K562 (cell line): ENCODE measurements at regions not wholly inside any gene's neighbourhood (a gene's known extent, or its start where the extent isn't known, plus 50 kb on each side); places are given as distances from the start of the nearest gene placed in this dataset.

Experiments
- ATAC-seq: fragments of 200-7000 bp; cut with Tn5 transposase; 3 replicates; pipeline ENCODE4 v1.9.1; 2020; ENCODE audit warnings: moderate library complexity
- BruUV-seq: library from RNA; stranded (reverse); fragments of 400-500 nt; replicated peaks from 2 replicates; lab custom pipeline; 2021; lab: Mats Ljungman, UMichigan
- CTCF ChIA-PET: fragments of 300-600 bp; formaldehyde crosslinking; extraction: SDS; loops from one replicate; lab custom pipeline; 2021; ENCODE audit warnings: low intra/inter-chr PET ratio; lab: Yijun Ruan, JAX
- POLR2A ChIA-PET: fragments of 300-600, 350-650 bp; sonication (Branson Sonifier 250); formaldehyde crosslinking; extraction: SDS; loops from one replicate; lab custom pipeline; 2021; ENCODE audit warnings: antibody characterized with exemption, inconsistent platforms; lab: Yijun Ruan, JAX
- DNase-seq, 4 experiments: peaks; one replicate each; pipeline versions ENCODE4 v3.0.0 to v3.0.0-alpha.2; 2011 to 2018; ENCODE audit warnings: low spot score in 3 of 4, mixed read lengths in 3 of 4; ENCODE audit errors: extremely low read depth in 1 of 4
- FAIRE-seq: peaks from 2 replicates; lab custom pipeline; 2011; peaks lifted over from hg19 to GRCh38; lab: Jason Lieb, UNC
- H2AFZ ChIP-seq: 2 replicates; pipeline ENCODE4 v1.6.0; 2011; ENCODE audit warnings: low read depth, low read length, control low read depth, inconsistent platforms
- H3K27ac ChIP-seq: fragments of 200-600 bp; 3 replicates; pipeline ENCODE4 v1.8.0; 2011; ENCODE audit warnings: low read depth, mild to moderate bottlenecking, control low read depth, inconsistent platforms, low read length, moderate library complexity, mixed read lengths; ENCODE audit errors: extremely low read depth
- H3K27me3 ChIP-seq, 2 experiments: fragments of 300-600 bp in 1 of 2; 2 replicates in 1 of 2; 3 replicates in 1 of 2; pipeline versions ENCODE4 v1.6.0 to v1.8.0; 2011; ENCODE audit warnings: inconsistent platforms in 2 of 2, low read length in 2 of 2, mild to moderate bottlenecking in 1 of 2, mixed read lengths in 1 of 2, moderate library complexity in 1 of 2; ENCODE audit not compliant: control insufficient read depth in 2 of 2, insufficient read depth in 2 of 2
- H3K36me3 ChIP-seq: fragments of 300-600 bp; 3 replicates; pipeline ENCODE4 v1.8.0; 2011; ENCODE audit warnings: mild to moderate bottlenecking, low read length, inconsistent platforms; ENCODE audit not compliant: control insufficient read depth, insufficient read depth
- H3K4me1 ChIP-seq, 2 experiments: fragments of 200-600 bp in 1 of 2; replicated peaks in 1 of 2; 2 replicates in 1 of 2; 3 replicates in 1 of 2; pipeline versions ENCODE4 v1.5.1 to v1.8.0; 2011; ENCODE audit warnings: inconsistent platforms in 2 of 2, low read length in 2 of 2, mild to moderate bottlenecking in 1 of 2, mixed read lengths in 1 of 2, moderate library complexity in 1 of 2; ENCODE audit not compliant: control insufficient read depth in 2 of 2, insufficient read depth in 2 of 2
- H3K4me2 ChIP-seq: 2 replicates; pipeline ENCODE4 v1.6.1; 2011; ENCODE audit warnings: low read length, control low read depth, inconsistent platforms, mixed read lengths; ENCODE audit not compliant: insufficient read depth
- H3K4me3 ChIP-seq: fragments of 200-600 bp; sonication (generic), shearing (Covaris generic); 2 replicates; pipeline ENCODE4 v1.5.1; 2016; ENCODE audit warnings: control low read depth, inconsistent platforms
- H3K79me2 ChIP-seq: fragments of 200-600 bp; 3 replicates; pipeline ENCODE4 v1.8.0; 2011; ENCODE audit warnings: low read length, inconsistent platforms; ENCODE audit not compliant: control insufficient read depth, insufficient read depth
- H3K9ac ChIP-seq, 2 experiments: 2 replicates each; pipeline versions ENCODE4 v1.6.0 to v1.6.1; 2011; ENCODE audit warnings: low read depth in 2 of 2, low read length in 2 of 2, control low read depth in 1 of 2, inconsistent platforms in 1 of 2, mild to moderate bottlenecking in 1 of 2, mixed read lengths in 1 of 2; ENCODE audit not compliant: insufficient read depth in 1 of 2
- H3K9me1 ChIP-seq: one replicate; pipeline ENCODE4 v1.6.0; 2011; ENCODE audit warnings: inconsistent platforms, mild to moderate bottlenecking, low read length, moderate library complexity; ENCODE audit not compliant: control insufficient read depth, insufficient read depth
- H3K9me3 ChIP-seq: replicated peaks from 2 replicates; pipeline ENCODE4 v1.5.1; 2011; ENCODE audit warnings: low read depth, low read length, inconsistent platforms; ENCODE audit not compliant: control insufficient read depth, insufficient read depth
- H4K20me1 ChIP-seq: replicated peaks from 2 replicates; pipeline ENCODE4 v1.6.1; 2011; ENCODE audit warnings: low read length, inconsistent platforms, mixed read lengths; ENCODE audit not compliant: control insufficient read depth, insufficient read depth
- HIVEP1 ChIP-seq: fragments of 250-450 bp; sonication (Bioruptor Pico); IDR thresholded peaks from 2 replicates; pipeline ENCODE4 v1.4.0; 2020; ENCODE audit warnings: mild to moderate bottlenecking
- MYNN ChIP-seq, 2 experiments: sonication (generic); formaldehyde crosslinking in 1 of 2; IDR thresholded peaks; 2 replicates each; pipeline versions ENCODE4 v1.5.0 to v1.6.1; 2016 to 2020; ENCODE audit warnings: antibody characterized with exemption in 1 of 2, missing genetic modification reagents in 1 of 2
- NCOA6 ChIP-seq: fragments of 450-650 bp; IDR thresholded peaks from 2 replicates; pipeline ENCODE4 v1.6.1; 2017; ENCODE audit warnings: mild to moderate bottlenecking
- RCOR1 ChIP-seq, 2 experiments: IDR thresholded peaks; 2 replicates each; pipeline ENCODE4 v1.6.1; 2012; ENCODE audit warnings: low read depth in 2 of 2, low read length in 2 of 2, borderline replicate concordance in 1 of 2, improper control_type of control experiment in 1 of 2
- SPI1 ChIP-seq: IDR thresholded peaks from 2 replicates; pipeline ENCODE4 v1.6.1; 2011; ENCODE audit warnings: low read depth, low read length, control low read depth, borderline replicate concordance
- TRIM24 ChIP-seq, 2 experiments: fragments of 450-650 bp; IDR thresholded peaks; 2 replicates each; pipeline ENCODE4 v1.6.1; 2016
- ZNF740 ChIP-seq, 3 experiments: fragments of 200-800 bp in 1 of 3; sonication (Bioruptor generic) in 1 of 3; sonication (generic) in 1 of 3; formaldehyde crosslinking in 1 of 3; IDR thresholded peaks; 2 replicates each; pipeline versions ENCODE4 v1.6.1 to v1.8.0; 2016 to 2022; ENCODE audit warnings: mild to moderate bottlenecking in 2 of 3, missing compliant biosample characterization in 2 of 3, missing genetic modification characterization in 2 of 3, missing genetic modification reagents in 1 of 3
- ZNF778 ChIP-seq: fragments of 450-650 bp; formaldehyde crosslinking; IDR thresholded peaks from 2 replicates; pipeline ENCODE4 v1.4.0; 2020; ENCODE audit warnings: mild to moderate bottlenecking, moderate library complexity
- ZNF785 ChIP-seq: fragments of 250-450 bp; sonication (Bioruptor Pico); IDR thresholded peaks from 2 replicates; pipeline ENCODE4 v1.4.0; 2020; ENCODE audit warnings: mild to moderate bottlenecking
- WGBS: fragments of 100-300 bp; shearing (Covaris generic); methylation state at CpG from one replicate; pipeline ENCODE4 v1.1.6; 2016; ENCODE audit warnings: low coverage, mixed read lengths; ENCODE audit not compliant: insufficient coverage; ENCODE audit errors: missing lambda C conversion rate; 5-methylcytosine and 5-hydroxymethylcytosine counted together
- in situ Hi-C: fragments of 300-500 bp; cut with MboI; formaldehyde crosslinking; loops from 4 replicates; pipeline ENCODE4 v1.15.0; 2018; ENCODE audit warnings: inconsistent platforms, mixed read lengths
- intact Hi-C: fragments of 100-400 bp; cut with micrococcal nuclease; formaldehyde crosslinking; loops from 2 replicates; pipeline ENCODE4 v1.14.2; 2022
- TF ChIP-seq, protein P1 (sequence below): sonication (generic); formaldehyde crosslinking; IDR thresholded peaks from 2 replicates; pipeline ENCODE4 v1.8.1; 2023; ENCODE audit warnings: mild to moderate bottlenecking, missing genetic modification reagents, moderate library complexity
- TF ChIP-seq, protein P2 (sequence below): fragments of 250-450 bp; sonication (Bioruptor Pico); IDR thresholded peaks from 2 replicates; pipeline ENCODE4 v1.8.0; 2022; ENCODE audit warnings: inconsistent platforms
- TF ChIP-seq, protein P3 (sequence below), 2 experiments: fragments of 450-650 bp in 1 of 2; sonication (generic) in 1 of 2; formaldehyde crosslinking in 1 of 2; IDR thresholded peaks in 1 of 2; conservative IDR thresholded peaks in 1 of 2; 2 replicates each; pipeline versions ENCODE4 v1.6.1 to v1.8.1; 2016 to 2023; ENCODE audit warnings: mild to moderate bottlenecking in 2 of 2, moderate library complexity in 2 of 2, inconsistent platforms in 1 of 2, missing genetic modification reagents in 1 of 2

GRCh38 chr5:90135779-90136378, 273.7 kb downstream of the CETN3 start (continued):
- TF ChIP-seq, protein P1, sequence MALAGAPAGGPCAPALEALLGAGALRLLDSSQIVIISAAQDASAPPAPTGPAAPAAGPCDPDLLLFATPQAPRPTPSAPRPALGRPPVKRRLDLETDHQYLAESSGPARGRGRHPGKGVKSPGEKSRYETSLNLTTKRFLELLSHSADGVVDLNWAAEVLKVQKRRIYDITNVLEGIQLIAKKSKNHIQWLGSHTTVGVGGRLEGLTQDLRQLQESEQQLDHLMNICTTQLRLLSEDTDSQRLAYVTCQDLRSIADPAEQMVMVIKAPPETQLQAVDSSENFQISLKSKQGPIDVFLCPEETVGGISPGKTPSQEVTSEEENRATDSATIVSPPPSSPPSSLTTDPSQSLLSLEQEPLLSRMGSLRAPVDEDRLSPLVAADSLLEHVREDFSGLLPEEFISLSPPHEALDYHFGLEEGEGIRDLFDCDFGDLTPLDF (CRISPR knock-in tag) = no peak
- no peak for TF ChIP-seq RCOR1 (IDR thresholded peaks at IDR 0.05; ENCODE audit: borderline replicate concordance in 1 of 2, low read depth in 2 of 2, low read length in 2 of 2)
- TF ChIP-seq NCOA6 = no peak
- TF ChIP-seq MYNN (IDR thresholded peaks at IDR 0.05) = no peak
- TF ChIP-seq MYNN (CRISPR knock-in tag; IDR thresholded peaks at IDR 0.05) = no peak
- no peak for TF ChIP-seq ZNF778 (CRISPR knock-in tag)

DNA sequence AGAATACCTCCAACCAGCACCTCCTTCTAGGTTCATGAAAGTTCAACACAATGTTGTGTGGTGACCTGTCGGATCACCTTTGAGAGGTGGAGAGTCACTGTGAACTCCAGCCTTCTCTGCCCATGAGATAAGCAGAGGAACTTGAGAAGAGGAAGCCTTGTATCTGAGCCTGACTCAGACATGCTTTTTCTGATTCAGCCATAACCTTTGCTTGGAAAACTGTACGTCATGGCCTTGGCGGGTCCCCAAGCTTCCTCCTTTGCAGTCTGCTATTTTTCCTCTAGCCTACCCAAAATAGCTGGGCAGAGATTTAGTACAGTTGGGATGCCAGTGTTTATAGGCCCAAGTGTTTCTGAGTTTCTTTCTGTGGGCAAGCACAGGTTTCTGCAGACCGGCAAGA, 274.7 kb downstream of the CETN3 start:
- CTCF ChIA-PET = no interaction called here
- POLR2A ChIA-PET = no interaction called here

More for the DNA sequence above, 274.7 kb downstream of the CETN3 start:
- Histone ChIP-seq H3K4me1 (no peaks in the 10 kb centered on the region; a peak in 1 of 5 replicates), H3K4me2 (no peak overlapping the region), H3K27me3 (no peaks in the 10 kb centered on the region), H3K9me1 (no peaks in the 10 kb centered on the region), H3K9ac (no peak overlapping the region), H3K36me3 (no peaks in the 10 kb centered on the region), H3K79me2 (no peaks in the 10 kb centered on the region), H3K9me3 (no peaks in the 10 kb centered on the region), H2AFZ (no peak overlapping the region), H3K27ac (no peak overlapping the region), H4K20me1 (no peaks in the 10 kb centered on the region)
- FAIRE-seq = no peak
- intact Hi-C loops = loop anchor here (5.0 kb wide), 1 partner anchor 297 kb away; no protein-coding TSS in a partner anchor
- WGBS = 0% methylated on average over 4 of the region's 4 CpGs
- ATAC-seq = no peak
- in situ Hi-C loops = no loop called here
- BruUV-seq = no TSS peak
- TF ChIP-seq, protein P2, sequence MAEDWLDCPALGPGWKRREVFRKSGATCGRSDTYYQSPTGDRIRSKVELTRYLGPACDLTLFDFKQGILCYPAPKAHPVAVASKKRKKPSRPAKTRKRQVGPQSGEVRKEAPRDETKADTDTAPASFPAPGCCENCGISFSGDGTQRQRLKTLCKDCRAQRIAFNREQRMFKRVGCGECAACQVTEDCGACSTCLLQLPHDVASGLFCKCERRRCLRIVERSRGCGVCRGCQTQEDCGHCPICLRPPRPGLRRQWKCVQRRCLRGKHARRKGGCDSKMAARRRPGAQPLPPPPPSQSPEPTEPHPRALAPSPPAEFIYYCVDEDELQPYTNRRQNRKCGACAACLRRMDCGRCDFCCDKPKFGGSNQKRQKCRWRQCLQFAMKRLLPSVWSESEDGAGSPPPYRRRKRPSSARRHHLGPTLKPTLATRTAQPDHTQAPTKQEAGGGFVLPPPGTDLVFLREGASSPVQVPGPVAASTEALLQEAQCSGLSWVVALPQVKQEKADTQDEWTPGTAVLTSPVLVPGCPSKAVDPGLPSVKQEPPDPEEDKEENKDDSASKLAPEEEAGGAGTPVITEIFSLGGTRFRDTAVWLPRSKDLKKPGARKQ = no peak
- TF ChIP-seq SPI1 = peak; percentile 21; the same call in 1 of the 2 replicates
- TF ChIP-seq ZNF740 (CRISPR knock-in tag; IDR thresholded peaks at IDR 0.05) = no peak
- no peak for TF ChIP-seq ZNF740 (tag; IDR thresholded peaks at IDR 0.05)
- TF ChIP-seq HIVEP1 (CRISPR knock-in tag) = no peak
- TF ChIP-seq, protein P3, sequence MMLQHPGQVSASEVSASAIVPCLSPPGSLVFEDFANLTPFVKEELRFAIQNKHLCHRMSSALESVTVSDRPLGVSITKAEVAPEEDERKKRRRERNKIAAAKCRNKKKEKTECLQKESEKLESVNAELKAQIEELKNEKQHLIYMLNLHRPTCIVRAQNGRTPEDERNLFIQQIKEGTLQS (IDR thresholded peaks at IDR 0.05) = no peak
- TF ChIP-seq, protein P3 (CRISPR knock-in tag; conservative IDR thresholded peaks at IDR 0.05) = no peak
- no peak for TF ChIP-seq TRIM24 (IDR thresholded peaks at IDR 0.05)
- TF ChIP-seq ZNF785 (CRISPR knock-in tag) = no peak
- TF ChIP-seq, all 486 proteins: peak for 1
- no peak overlapping the region for H3K4me3 ChIP-seq
- DNase-seq = peak in 1 of 4 experiments; percentile 4
